ENCODE measurements at regions not wholly inside any gene's neighbourhood (a gene's known extent, or its start where the extent isn't known, plus 50 kb on each side); places are given as distances from the start of the nearest gene placed in this dataset.

GRCh38 chr2:152227969-152228592 is 52.5 kb upstream of the STAM2 start:
- DNase-seq: peak; percentile 38

- DNase-seq: no peak
Measured at GRCh38 chr2:152231446-152231845, 55.9 kb upstream of the STAM2 start.

GRCh38 chr2:152234277-152234676 is 58.7 kb upstream of the STAM2 start:
- DNase-seq: no peak

- DNase-seq: no peak
Measured at GRCh38 chr2:152236191-152236925, 60.8 kb upstream of the STAM2 start.

- DNase-seq: no peak
Measured at GRCh38 chr2:152238016-152238415, 62.5 kb upstream of the STAM2 start.

DNA sequence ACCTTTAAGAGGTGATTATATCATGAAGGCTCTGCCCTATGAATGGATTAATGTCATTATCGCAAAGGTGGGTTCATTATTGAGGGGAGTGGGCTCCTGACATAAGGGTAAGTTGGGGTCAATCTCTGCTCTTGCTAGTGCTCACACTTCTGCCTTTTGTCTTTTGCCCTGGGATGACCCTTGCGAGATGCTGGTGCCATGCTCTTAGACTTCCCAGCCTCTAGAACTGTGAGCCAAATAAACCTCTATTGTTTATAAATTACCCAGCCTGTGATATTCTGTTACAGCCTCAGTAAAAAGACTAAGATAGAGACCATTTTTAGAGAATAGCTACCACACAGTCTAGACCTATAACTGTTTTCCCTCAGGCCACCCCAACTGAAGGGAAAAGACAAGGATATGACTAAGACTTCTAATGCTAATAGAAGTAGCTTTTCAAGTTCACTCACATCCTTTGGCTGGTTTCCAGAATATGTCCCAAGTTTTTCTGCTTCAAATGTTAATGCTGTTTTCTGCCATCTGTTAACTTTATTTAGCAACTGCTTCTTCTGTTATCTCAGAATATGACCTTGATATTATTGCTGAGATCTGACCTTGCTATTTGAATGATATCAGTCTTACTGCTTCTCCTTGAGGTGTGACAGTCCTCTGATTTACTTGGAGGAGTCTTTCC is 65.1 kb upstream of the STAM2 start:
- no peak for DNase-seq

GRCh38 chr2:152241948-152242729 is 66.6 kb upstream of the STAM2 start:
- DNase-seq: no peak

DNA sequence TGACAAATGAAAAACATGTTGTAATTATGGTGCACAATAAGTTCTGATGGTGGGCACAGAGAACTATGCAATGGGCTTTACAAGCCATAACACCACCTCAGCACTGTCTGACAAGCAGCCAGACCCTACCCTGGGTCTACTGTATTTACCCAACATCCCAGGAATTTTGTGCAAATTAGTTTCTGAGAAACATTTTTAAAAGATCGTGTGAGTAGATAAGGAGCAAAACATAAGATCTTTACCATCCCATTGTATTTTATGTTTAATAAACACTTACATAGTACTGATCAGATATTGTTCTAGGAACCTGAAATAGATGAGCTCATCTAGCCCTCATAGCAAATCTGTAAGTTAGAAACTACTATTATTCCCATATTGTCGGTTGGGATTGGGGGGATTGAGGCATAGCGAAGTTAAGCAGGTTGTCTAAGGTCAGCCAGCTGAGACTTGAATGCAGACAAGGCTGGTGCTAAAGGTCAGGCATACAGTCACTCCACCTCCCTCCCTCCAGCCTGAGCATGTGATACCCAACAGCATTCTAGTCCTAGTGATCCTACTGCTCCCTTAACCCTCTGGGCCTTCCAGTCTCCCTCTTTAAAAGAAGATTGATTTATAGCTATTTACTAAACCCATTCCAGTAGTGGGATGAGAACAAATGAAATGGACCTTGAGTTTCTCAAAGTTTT is 67.4 kb upstream of the STAM2 start:
- DNase-seq: no peak

GRCh38 chr2:152243761-152244640 is 68.4 kb upstream of the STAM2 start:
- DNase-seq: no peak

DNA sequence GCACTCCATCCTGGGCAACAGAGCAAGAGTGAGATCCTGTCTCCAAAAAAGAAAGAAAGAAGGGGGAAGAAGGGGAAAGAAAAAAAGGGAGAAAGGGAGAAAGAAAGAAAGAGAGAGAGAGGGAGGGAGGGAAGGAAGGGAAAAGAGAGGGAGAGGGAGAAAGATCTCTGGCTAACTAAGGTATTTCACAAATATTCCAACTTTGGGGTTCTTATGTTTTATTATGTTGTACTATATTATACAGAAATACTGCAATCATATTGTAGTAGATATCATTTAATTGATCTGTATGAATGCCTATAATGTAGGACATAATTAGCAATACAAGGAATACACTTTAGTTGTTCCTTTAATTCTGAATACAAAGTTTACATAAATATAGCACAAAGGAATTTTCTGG is 70.1 kb upstream of the STAM2 start:
- DNase-seq: no peak

DNA sequence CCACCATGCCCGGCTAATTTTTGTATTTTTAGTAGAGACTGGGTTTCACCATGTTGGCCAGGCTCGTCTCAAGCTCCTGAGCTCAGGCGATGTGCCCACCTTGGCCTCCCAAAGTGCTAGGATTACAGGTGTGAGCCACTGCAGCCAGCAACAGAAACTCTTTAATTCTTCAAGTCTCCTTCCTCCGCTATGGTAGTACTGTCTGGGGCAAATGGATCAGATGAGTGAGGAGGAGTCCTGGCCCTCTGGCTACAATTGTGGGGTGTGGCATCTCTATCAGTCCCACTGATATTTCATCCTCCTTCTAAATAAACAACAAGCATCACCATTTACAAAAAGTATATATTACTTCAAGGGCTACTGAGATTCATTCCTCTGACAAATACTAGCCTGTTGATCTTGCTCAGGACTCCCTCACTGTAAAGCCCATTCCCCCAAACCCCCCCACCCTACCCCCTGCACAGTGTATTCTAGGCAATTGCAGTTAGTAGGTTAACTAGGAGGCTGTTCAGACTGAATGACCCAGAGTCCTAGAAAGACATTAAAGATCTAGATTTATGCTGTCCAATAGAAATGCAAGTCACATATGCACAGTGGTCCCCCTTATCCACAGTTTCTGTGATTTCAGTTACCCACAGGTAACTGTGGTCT is 71.2 kb upstream of the STAM2 start:
- DNase-seq: no peak

DNA sequence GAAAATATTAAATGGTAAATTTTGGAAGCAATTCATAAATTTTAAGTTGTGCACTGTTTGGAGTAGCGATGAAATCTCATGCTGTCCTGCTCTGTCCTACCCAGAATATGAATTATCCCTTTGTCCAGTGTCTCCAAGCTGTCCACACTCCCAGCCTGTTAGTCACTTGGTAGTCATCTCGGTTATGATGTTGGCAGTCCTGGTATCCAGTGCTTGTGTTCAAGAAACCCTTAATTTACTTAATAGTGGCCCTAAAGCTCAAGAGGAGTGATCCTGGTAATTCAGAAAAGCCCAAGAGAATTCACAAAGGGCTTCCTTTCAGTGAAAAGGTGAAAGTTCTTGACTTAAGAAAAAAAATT is 71.8 kb upstream of the STAM2 start:
- DNase-seq: no peak

DNA sequence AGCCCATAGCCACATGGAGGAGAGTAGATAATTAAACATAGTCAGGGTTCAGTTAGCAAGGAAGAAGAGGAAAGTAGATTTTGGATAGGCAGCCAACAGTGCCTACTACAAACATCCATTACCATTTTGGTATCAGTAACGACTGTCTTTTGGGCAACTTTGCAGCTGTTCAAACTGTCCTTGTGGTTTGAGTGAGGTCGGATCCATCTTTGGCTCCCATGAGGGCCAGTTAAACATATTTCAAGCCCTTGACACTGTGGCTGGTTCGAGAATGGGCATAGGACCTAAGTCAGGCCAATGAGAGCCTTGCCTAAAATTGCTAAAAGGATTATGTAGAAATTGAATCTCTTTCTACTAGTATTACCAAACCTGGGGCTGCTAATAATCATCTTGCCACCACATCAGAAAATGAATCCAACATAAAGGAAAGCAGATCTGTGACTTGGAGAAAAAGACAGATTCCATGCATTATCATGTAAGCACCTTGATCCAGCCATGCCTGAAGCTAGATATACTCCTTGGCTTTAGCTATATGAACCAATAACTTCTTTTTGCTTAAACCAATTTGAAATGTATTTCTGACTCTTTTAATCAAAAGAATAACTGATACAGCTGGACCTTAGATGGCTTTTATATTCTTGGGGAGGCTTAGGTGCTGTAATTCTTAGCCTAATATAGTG is 75.0 kb upstream of the STAM2 start:
- DNase-seq: no peak

DNA sequence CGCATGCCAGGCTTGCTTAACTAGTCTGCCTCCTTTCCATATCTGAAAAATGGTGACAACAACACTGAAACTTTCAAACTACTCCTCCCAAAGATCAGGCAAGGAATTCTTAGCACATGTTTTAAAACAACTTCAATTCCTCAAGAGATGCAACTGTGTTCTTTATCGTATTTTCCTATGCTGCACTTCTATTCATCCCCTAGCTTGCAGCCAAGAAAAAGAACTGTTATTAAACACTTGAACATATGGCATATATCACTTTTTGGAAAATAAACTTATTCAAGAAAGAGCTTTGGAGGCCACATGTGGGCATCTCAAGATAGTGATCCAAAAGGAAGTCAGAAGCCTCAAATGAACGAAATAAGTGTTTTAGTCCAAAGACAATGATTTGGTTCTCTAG is 75.6 kb upstream of the STAM2 start:
- DNase-seq: peak; percentile 28

DNA sequence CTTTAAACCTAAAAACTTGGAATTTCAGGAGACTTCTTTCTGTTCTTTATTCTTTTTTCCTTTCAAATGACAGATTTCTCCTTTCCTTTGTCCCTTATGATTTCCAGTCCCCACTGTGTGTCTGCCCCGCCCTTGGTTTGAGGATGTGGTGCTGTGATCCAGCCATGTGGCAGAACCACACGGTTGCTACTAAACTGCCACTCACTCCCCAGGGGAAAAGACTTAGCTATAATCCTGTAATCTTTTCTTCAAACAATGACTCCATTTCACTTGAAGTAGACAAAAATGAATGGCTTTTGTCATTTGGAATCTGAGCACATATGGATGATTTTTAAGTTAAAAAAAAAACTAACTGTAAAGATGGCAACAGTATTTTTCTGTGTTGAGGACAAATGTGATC is 76.2 kb upstream of the STAM2 start:
- DNase-seq: peak; percentile 38

GRCh38 chr2:152254486-152254885 is 78.9 kb upstream of the STAM2 start:
- no peak for DNase-seq

DNA sequence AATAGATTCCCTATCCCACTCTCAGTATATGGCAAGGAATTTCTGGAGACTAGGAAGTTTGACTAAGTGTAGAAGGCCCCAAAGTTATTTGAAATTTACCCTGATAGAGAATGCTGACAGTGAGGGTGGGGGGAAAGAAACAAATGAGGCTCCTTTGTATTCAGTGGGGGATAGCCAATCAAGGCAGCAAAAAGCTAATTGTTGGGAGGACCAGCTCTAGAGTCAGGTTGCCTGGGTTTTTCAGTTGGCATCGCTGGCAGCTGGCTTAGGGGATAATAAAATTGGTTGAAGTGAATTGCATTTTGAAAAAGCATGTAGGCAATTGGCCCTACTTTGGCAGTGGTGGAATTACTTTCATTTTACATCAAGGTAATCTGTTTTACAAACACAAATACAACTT is 79.4 kb upstream of the STAM2 start:
- DNase-seq: no peak

DNA sequence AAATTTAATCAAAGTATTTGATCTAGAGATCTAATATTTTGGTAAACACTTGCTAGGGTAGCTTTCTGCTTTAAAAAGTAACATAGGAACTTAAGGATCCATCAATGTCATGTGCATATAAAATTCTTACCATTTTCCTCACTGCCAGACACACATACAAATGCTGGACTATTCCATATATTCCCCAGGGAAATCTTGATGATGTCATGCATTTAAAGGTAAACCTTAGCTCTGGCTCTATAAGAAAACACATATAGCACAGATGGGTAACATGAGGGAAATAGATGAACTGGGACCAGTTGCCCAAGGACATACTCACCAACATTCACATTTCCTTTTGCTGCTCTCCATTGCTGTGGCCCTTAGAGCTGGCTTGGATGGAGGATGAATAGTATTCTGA is 79.1 kb upstream of the FMNL2 start:
- no peak for DNase-seq

- DNase-seq: no peak
Measured at GRCh38 chr2:152260939-152261338, 74.0 kb upstream of the FMNL2 start.

GRCh38 chr2:152263911-152264310 is 71.1 kb upstream of the FMNL2 start:
- DNase-seq: no peak

Data from tongue (tissue), 1 donor.